ENCODE measurements at regions not wholly inside any gene's neighbourhood (a gene's known extent, or its start where the extent isn't known, plus 50 kb on each side); places are given as distances from the start of the nearest gene placed in this dataset.
"Not testable (repeated sequence)": the region's sequence is repeated elsewhere in the genome, so short reads cannot be mapped to it uniquely, and the experiment has no call there.

GRCh38 chr10:108638225-108638624, 1285.1 kb downstream of the XPNPEP1 start:
- H3K4me3 Mint-ChIP-seq = no peak overlapping the region
- peaks cover 14% of the 10 kb centered on the region for H3K9me3 Mint-ChIP-seq
- no peaks in the 10 kb centered on the region for H3K27me3 Mint-ChIP-seq
- DNase-seq (ENCODE audit: low spot score in 2 of 2) (no peak), ATAC-seq (replicated peaks; ENCODE audit: extremely low read depth, poor library complexity, severe bottlenecking) (no peak)
- no peaks in the 10 kb centered on the region for H3K4me1 Mint-ChIP-seq
- no peaks in the 10 kb centered on the region for H3K36me3 Mint-ChIP-seq (ENCODE audit: insufficient read depth)
- no peak overlapping the region for H3K27ac Mint-ChIP-seq (ENCODE audit: low read depth)

- Mint-ChIP-seq H3K27ac (ENCODE audit: low read depth) (no peak overlapping the region), H3K36me3 (ENCODE audit: insufficient read depth) (no peaks in the 10 kb centered on the region), H3K4me1 (no peaks in the 10 kb centered on the region), H3K9me3 (peaks cover 12% of the 10 kb centered on the region), H3K27me3 (no peaks in the 10 kb centered on the region), H3K4me3 (no peak overlapping the region)
- no peak for DNase-seq (ENCODE audit: low spot score in 2 of 2)
- no peak for ATAC-seq (replicated peaks; ENCODE audit: extremely low read depth, poor library complexity, severe bottlenecking)
These were observed 1290.3 kb downstream of the XPNPEP1 start for GRCh38 chr10:108633046-108633445.

GRCh38 chr10:108632144-108632543, 1291.2 kb downstream of the XPNPEP1 start:
- Mint-ChIP-seq H3K4me3 (no peak overlapping the region), H3K27ac (ENCODE audit: low read depth) (no peak overlapping the region), H3K36me3 (ENCODE audit: insufficient read depth) (no peaks in the 10 kb centered on the region), H3K27me3 (no peaks in the 10 kb centered on the region), H3K9me3 (peaks cover 12% of the 10 kb centered on the region), H3K4me1 (no peaks in the 10 kb centered on the region)
- DNase-seq (ENCODE audit: low spot score in 2 of 2) = no peak
- ATAC-seq (replicated peaks; ENCODE audit: extremely low read depth, poor library complexity, severe bottlenecking) = no peak

DNA sequence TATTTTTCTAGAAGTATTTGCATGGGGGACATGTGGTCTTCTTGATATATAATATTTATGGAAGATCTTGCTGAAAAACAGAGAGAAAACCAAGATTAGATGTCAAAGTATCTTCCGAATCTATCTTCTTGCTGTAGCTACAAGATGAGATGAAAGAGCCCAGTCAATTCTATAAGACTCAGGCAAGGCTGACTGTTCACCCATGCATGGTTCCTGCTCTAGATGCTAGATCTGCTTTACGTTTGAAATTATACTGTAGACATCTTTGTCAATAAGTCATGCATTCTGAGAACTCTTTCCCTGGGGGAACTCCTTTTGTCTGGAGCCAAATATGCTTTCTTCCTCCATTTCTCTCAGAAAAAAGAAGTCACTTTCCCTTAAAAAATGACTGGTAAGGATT, 1292.0 kb downstream of the XPNPEP1 start:
- Mint-ChIP-seq H3K4me1 (no peaks in the 10 kb centered on the region), H3K9me3 (peaks cover 12% of the 10 kb centered on the region), H3K4me3 (no peak overlapping the region), H3K27ac (ENCODE audit: low read depth) (no peak overlapping the region), H3K27me3 (no peaks in the 10 kb centered on the region), H3K36me3 (ENCODE audit: insufficient read depth) (no peaks in the 10 kb centered on the region)
- no peak for ATAC-seq (replicated peaks; ENCODE audit: extremely low read depth, poor library complexity, severe bottlenecking)
- DNase-seq (ENCODE audit: low spot score in 2 of 2) = no peak

DNA sequence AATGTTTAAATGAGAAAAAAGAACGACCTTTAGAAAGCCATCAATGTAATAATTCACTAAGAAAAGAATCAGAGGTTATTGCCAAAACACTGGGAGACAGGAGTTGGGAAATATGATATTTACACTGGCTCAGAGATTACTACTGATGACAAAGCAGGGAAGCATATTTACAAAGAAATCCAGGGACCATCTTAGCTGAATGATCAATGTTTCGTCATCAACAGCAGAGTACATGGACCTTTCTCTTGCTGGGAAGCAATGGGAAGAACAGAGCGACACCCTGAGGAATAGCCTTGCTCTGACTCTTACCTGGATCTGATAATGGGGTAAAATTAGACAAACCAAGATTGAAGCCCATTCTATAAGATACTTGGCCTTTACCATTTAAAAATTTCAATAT, 1293.5 kb downstream of the XPNPEP1 start:
- no peak overlapping the region for H3K27ac Mint-ChIP-seq (ENCODE audit: low read depth)
- peaks cover 12% of the 10 kb centered on the region for H3K9me3 Mint-ChIP-seq
- H3K4me1 Mint-ChIP-seq = no peaks in the 10 kb centered on the region
- no peaks in the 10 kb centered on the region for H3K27me3 Mint-ChIP-seq
- H3K4me3 Mint-ChIP-seq = no peak overlapping the region
- ATAC-seq (replicated peaks; ENCODE audit: extremely low read depth, poor library complexity, severe bottlenecking) (no peak), DNase-seq (ENCODE audit: low spot score in 2 of 2) (no peak)
- no peaks in the 10 kb centered on the region for H3K36me3 Mint-ChIP-seq (ENCODE audit: insufficient read depth)

DNA sequence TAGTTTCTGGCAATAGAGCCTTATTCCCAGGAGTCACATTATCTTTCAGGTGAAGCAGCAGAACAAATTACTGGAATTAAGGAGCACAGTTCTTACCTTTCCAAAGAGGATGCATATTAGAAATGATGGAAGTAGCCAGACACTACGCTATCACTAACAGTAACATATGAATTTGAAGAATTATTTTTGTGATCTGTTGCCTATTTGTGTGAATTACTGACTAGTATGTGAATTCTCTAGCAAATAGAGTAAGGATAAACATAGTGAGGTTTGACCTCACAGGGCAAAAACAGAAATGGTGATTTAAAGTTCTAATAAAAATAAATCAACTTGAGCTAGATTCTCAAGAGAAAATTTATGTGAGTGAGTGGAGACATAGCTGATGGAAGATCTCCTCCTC, 1299.3 kb downstream of the XPNPEP1 start:
- H3K4me3 Mint-ChIP-seq = no peak overlapping the region
- no peak for DNase-seq (ENCODE audit: low spot score in 2 of 2)
- no peak overlapping the region for H3K27ac Mint-ChIP-seq (ENCODE audit: low read depth)
- ATAC-seq (replicated peaks; ENCODE audit: extremely low read depth, poor library complexity, severe bottlenecking) = no peak
- H3K9me3 Mint-ChIP-seq = peaks cover 6% of the 10 kb centered on the region
- H3K27me3 Mint-ChIP-seq = no peaks in the 10 kb centered on the region
- H3K4me1 Mint-ChIP-seq = no peaks in the 10 kb centered on the region
- no peaks in the 10 kb centered on the region for H3K36me3 Mint-ChIP-seq (ENCODE audit: insufficient read depth)

DNA sequence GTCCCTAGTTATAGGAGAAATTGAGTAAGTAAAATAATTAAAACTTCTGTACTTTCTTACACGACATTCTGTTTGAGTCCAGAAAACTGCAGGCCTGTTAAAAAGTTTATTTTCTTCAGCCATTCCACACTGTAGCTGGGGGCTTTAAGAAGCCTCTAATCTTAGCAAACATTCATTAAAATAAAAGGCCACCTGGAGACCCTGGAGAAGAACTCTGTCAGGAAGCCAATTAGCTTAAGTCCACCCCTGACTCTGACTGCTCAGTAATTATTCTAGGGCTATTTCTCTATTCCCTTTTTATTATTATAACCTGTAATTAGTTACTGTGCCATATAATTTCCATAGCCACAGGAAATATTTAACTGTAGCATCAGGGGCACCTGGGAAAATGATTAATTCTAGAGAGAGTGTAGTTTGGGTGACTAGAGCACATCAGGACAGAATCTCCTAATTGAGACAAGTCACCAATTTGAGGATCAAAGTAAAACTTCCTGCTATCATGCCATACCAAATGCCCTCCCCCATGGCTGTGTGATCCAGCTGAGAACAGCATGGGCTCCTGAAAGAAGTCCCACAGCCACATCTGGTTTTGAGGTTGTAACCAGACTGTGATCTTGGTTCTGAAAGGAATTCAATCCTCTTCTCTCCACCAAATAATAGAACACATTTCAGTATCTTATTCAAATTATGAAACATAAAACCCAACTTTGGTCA, 1302.3 kb downstream of the XPNPEP1 start:
- DNase-seq (ENCODE audit: low spot score in 2 of 2) = no peak
- Mint-ChIP-seq H3K9me3 (peaks cover 6% of the 10 kb centered on the region), H3K27me3 (no peaks in the 10 kb centered on the region), H3K4me1 (no peaks in the 10 kb centered on the region), H3K27ac (ENCODE audit: low read depth) (no peak overlapping the region), H3K36me3 (ENCODE audit: insufficient read depth) (no peaks in the 10 kb centered on the region), H3K4me3 (no peak overlapping the region)
- ATAC-seq (replicated peaks; ENCODE audit: extremely low read depth, poor library complexity, severe bottlenecking) = no peak

DNA sequence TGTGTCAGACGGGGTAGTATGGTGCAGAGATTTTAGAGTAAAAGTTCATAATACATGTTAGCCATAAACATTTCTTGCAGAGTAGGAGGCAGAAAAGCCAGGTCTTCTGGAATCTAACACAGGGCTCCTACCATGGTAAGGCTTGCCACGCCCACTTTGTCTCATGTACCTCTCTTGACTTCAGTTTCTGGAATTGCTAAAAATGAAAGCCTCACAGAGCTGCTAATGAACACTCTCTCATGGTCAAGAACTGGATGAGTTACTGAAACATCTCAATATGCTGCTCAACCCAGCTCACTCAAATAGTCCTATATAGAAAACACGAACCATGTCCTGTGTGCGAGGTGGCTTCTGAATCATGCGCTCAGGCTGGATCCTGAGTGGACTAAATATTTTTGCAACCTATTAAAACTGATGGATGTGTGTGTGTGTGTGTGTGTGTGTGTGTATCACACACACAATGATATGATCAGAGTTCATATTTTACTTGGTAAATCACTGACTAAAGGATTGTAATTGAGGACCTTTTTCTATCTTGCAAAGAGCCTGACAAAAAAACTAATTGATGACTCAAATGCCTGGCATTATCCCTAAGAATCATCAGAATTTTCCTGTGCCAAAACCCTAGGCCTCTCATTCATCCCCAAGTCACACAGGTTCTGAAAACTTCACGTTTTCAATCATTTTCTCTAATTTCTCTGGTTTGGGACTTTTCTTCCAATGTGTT, 1306.6 kb downstream of the XPNPEP1 start:
- H3K9me3 Mint-ChIP-seq = peaks cover 12% of the 10 kb centered on the region
- H3K27ac Mint-ChIP-seq (ENCODE audit: low read depth) = no peak overlapping the region
- no peaks in the 10 kb centered on the region for H3K36me3 Mint-ChIP-seq (ENCODE audit: insufficient read depth)
- DNase-seq (ENCODE audit: low spot score in 2 of 2) (no peak), ATAC-seq (replicated peaks; ENCODE audit: extremely low read depth, poor library complexity, severe bottlenecking) (no peak)
- no peaks in the 10 kb centered on the region for H3K27me3 Mint-ChIP-seq
- no peak overlapping the region for H3K4me3 Mint-ChIP-seq
- H3K4me1 Mint-ChIP-seq = no peaks in the 10 kb centered on the region

GRCh38 chr10:108615576-108616320, 1307.6 kb downstream of the XPNPEP1 start:
- ATAC-seq (replicated peaks; ENCODE audit: extremely low read depth, poor library complexity, severe bottlenecking) (no peak), DNase-seq (ENCODE audit: low spot score in 2 of 2) (no peak)
- no peaks in the 10 kb centered on the region for H3K27me3 Mint-ChIP-seq
- no peaks in the 10 kb centered on the region for H3K36me3 Mint-ChIP-seq (ENCODE audit: insufficient read depth)
- H3K4me1 Mint-ChIP-seq = no peaks in the 10 kb centered on the region
- H3K4me3 Mint-ChIP-seq = no peak overlapping the region
- peaks cover 6% of the 10 kb centered on the region for H3K9me3 Mint-ChIP-seq
- no peak overlapping the region for H3K27ac Mint-ChIP-seq (ENCODE audit: low read depth)

GRCh38 chr10:108612485-108612884, 1310.8 kb downstream of the XPNPEP1 start:
- Mint-ChIP-seq H3K4me3 (no peak overlapping the region), H3K36me3 (ENCODE audit: insufficient read depth) (no peaks in the 10 kb centered on the region), H3K9me3 (peaks cover 12% of the 10 kb centered on the region), H3K4me1 (no peaks in the 10 kb centered on the region), H3K27me3 (no peaks in the 10 kb centered on the region), H3K27ac (ENCODE audit: low read depth) (no peak overlapping the region)
- ATAC-seq (replicated peaks; ENCODE audit: extremely low read depth, poor library complexity, severe bottlenecking) = no peak
- no peak for DNase-seq (ENCODE audit: low spot score in 2 of 2)

- no peak for DNase-seq (ENCODE audit: low spot score in 2 of 2)
These were observed 1314.5 kb downstream of the XPNPEP1 start for GRCh38 chr10:108608860-108609259.

DNA sequence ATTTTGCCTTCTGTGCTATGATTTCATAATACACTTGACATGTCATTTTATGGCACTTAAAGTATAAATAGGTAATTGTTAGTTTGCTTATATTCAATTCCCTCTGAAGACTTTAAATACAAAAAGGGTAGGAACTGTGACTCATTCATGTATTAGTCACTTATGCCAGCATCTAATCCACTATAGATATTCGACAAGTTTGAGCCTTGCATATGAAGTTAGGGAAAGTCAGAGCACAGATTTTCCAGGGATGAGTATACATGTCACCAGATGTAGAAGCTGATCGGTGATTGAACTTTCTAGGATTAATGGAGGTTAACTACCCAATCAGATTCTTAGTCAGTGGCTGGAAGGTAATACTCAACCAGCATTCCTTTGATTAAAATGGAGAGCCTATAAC, 1321.5 kb downstream of the XPNPEP1 start:
- H3K27ac Mint-ChIP-seq (ENCODE audit: low read depth) = no peak overlapping the region

More at GRCh38 chr10:108608860-108609259, 1314.5 kb downstream of the XPNPEP1 start:
- no peaks in the 10 kb centered on the region for H3K36me3 Mint-ChIP-seq (ENCODE audit: insufficient read depth)
- no peaks in the 10 kb centered on the region for H3K27me3 Mint-ChIP-seq
- H3K27ac Mint-ChIP-seq (ENCODE audit: low read depth) = no peak overlapping the region
- H3K4me1 Mint-ChIP-seq = no peaks in the 10 kb centered on the region
- peaks cover 17% of the 10 kb centered on the region for H3K9me3 Mint-ChIP-seq
- no peak overlapping the region for H3K4me3 Mint-ChIP-seq
- ATAC-seq (replicated peaks; ENCODE audit: extremely low read depth, poor library complexity, severe bottlenecking) = no peak

DNA sequence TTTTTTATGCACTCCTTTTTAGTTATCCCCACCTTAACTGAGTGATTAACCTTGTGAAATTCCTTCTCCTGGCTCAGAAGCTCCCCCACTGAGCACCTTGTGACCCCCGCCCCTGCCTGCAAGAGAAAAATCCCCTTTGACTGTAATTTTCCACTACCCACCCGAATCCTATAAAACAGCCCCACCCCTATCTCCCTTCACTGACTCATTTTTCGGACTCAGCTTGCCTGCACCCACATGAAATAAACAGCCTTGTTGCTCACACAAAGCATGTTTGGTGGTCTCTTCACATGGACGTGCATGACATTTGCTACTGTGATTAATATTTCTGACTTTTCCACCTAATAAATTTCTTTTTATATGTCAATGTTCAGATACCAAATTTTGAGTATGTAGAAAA, 1322.8 kb downstream of the XPNPEP1 start:
- not testable (repeated sequence) for H3K4me1 Mint-ChIP-seq; DNase-seq (ENCODE audit: low spot score in 2 of 2); ATAC-seq (replicated peaks; ENCODE audit: extremely low read depth, poor library complexity, severe bottlenecking); H3K4me3 Mint-ChIP-seq; H3K27ac Mint-ChIP-seq (ENCODE audit: low read depth); H3K36me3 Mint-ChIP-seq (ENCODE audit: insufficient read depth); H3K27me3 Mint-ChIP-seq
- H3K9me3 Mint-ChIP-seq = peaks cover 20% of the 10 kb centered on the region

More for the DNA sequence above, 1321.5 kb downstream of the XPNPEP1 start:
- Mint-ChIP-seq H3K27me3 (no peaks in the 10 kb centered on the region), H3K9me3 (peaks cover 22% of the 10 kb centered on the region), H3K36me3 (ENCODE audit: insufficient read depth) (no peaks in the 10 kb centered on the region), H3K4me1 (no peaks in the 10 kb centered on the region), H3K4me3 (no peak overlapping the region)
- DNase-seq (ENCODE audit: low spot score in 2 of 2) (no peak), ATAC-seq (replicated peaks; ENCODE audit: extremely low read depth, poor library complexity, severe bottlenecking) (no peak)

Measured in central memory CD8-positive, alpha-beta T cell (primary cell).